ENCODE measurements at regions not wholly inside any gene's neighbourhood (a gene's known extent, or its start where the extent isn't known, plus 50 kb on each side); places are given as distances from the start of the nearest gene placed in this dataset.

DNA sequence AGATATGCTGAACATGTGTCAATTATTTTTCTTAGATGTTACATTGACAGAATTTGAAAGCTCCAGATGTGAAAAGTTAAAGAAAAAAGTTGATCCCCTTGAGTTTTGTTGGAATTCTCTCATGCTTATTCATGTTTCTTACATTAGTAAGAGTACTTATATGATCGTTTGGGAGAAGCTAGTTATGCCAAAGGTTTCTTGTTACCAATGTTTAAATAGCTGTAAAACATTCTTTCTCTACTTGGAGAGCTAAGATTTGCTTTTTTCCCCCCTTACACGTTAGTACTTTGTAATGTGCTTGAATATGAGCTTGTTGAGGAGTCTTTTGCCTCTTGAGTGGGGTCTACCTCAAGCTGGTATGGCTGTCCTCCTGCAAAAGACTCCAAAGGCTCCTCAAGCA is 551.1 kb upstream of the AMELY start:
- TF ChIP-seq, protein P1, sequence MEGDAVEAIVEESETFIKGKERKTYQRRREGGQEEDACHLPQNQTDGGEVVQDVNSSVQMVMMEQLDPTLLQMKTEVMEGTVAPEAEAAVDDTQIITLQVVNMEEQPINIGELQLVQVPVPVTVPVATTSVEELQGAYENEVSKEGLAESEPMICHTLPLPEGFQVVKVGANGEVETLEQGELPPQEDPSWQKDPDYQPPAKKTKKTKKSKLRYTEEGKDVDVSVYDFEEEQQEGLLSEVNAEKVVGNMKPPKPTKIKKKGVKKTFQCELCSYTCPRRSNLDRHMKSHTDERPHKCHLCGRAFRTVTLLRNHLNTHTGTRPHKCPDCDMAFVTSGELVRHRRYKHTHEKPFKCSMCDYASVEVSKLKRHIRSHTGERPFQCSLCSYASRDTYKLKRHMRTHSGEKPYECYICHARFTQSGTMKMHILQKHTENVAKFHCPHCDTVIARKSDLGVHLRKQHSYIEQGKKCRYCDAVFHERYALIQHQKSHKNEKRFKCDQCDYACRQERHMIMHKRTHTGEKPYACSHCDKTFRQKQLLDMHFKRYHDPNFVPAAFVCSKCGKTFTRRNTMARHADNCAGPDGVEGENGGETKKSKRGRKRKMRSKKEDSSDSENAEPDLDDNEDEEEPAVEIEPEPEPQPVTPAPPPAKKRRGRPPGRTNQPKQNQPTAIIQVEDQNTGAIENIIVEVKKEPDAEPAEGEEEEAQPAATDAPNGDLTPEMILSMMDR (IDR thresholded peaks at IDR 0.05), result no peak
- TF ChIP-seq POLR2A (IDR thresholded peaks at IDR 0.05), result no peak
